HG03354 (cell line): ENCODE measurements at regions not wholly inside any gene's neighbourhood (a gene's known extent, or its start where the extent isn't known, plus 50 kb on each side); places are given as distances from the start of the nearest gene placed in this dataset.
"Not testable (repeated sequence)": the region's sequence is repeated elsewhere in the genome, so short reads cannot be mapped to it uniquely, and the experiment has no call there.

Source experiments
- ATAC-seq: cut with Tn5 transposase; IDR thresholded peaks from one replicate; pipeline ENCODE4 v1.9.1; 2021; ENCODE audit warnings: mild to moderate bottlenecking; ENCODE audit not compliant: unreplicated experiment, poor library complexity, severe bottlenecking

GRCh38 chr5:117359895-117360294 is 785.3 kb upstream of the SEMA6A start:
- ATAC-seq = no peak

- ATAC-seq = no peak
Measured at GRCh38 chr5:117357886-117358285, 783.3 kb upstream of the SEMA6A start.

GRCh38 chr5:117347280-117347679 is 772.7 kb upstream of the SEMA6A start:
- no peak for ATAC-seq

- not testable (repeated sequence) for ATAC-seq
Measured at GRCh38 chr5:117343726-117344125, 769.1 kb upstream of the SEMA6A start.

- ATAC-seq = no peak
Measured at GRCh38 chr5:117337064-117337749, 762.6 kb upstream of the SEMA6A start.

- ATAC-seq = no peak
Measured at GRCh38 chr5:117336208-117336607, 761.6 kb upstream of the SEMA6A start.

GRCh38 chr5:117333011-117333410 is 758.4 kb upstream of the SEMA6A start:
- ATAC-seq = no peak

- no peak for ATAC-seq
Measured at GRCh38 chr5:117332341-117332740, 757.7 kb upstream of the SEMA6A start.

GRCh38 chr5:117327511-117327910 is 752.9 kb upstream of the SEMA6A start:
- ATAC-seq = no peak

- ATAC-seq = no peak
Measured at GRCh38 chr5:117326997-117327396, 752.4 kb upstream of the SEMA6A start.

GRCh38 chr5:117318528-117318927 is 743.9 kb upstream of the SEMA6A start:
- no peak for ATAC-seq

GRCh38 chr5:117315170-117315569 is 740.5 kb upstream of the SEMA6A start:
- no peak for ATAC-seq

- not testable (repeated sequence) for ATAC-seq
Measured at GRCh38 chr5:117304512-117305107, 730.0 kb upstream of the SEMA6A start.

- ATAC-seq = no peak
Measured at GRCh38 chr5:117302949-117303348, 728.3 kb upstream of the SEMA6A start.

GRCh38 chr5:117302473-117302872 is 727.9 kb upstream of the SEMA6A start:
- no peak for ATAC-seq

- ATAC-seq = no peak
Measured at GRCh38 chr5:117299936-117300328, 725.3 kb upstream of the SEMA6A start.

GRCh38 chr5:117299224-117299935 is 724.8 kb upstream of the SEMA6A start:
- no peak for ATAC-seq

GRCh38 chr5:117296872-117297271 is 722.2 kb upstream of the SEMA6A start:
- no peak for ATAC-seq

GRCh38 chr5:117295941-117296340 is 721.3 kb upstream of the SEMA6A start:
- no peak for ATAC-seq

GRCh38 chr5:117286813-117287212 is 712.2 kb upstream of the SEMA6A start:
- no peak for ATAC-seq

GRCh38 chr5:117271656-117272055 is 697.0 kb upstream of the SEMA6A start:
- ATAC-seq = no peak
